GM19025 (cell line): ENCODE measurements at regions not wholly inside any gene's neighbourhood (a gene's known extent, or its start where the extent isn't known, plus 50 kb on each side); places are given as distances from the start of the nearest gene placed in this dataset.
"Not testable (repeated sequence)": the region's sequence is repeated elsewhere in the genome, so short reads cannot be mapped to it uniquely, and the experiment has no call there.

Source experiments
- ATAC-seq: cut with Tn5 transposase; IDR thresholded peaks from one replicate; pipeline ENCODE4 v1.9.1; 2021; ENCODE audit warnings: mild to moderate bottlenecking, low read depth, moderate library complexity; ENCODE audit not compliant: unreplicated experiment

- ATAC-seq: no peak
These were observed 188.0 kb upstream of the SLC24A3 start for GRCh38 chr20:19024296-19025035.

GRCh38 chr20:19025430-19026120, 186.9 kb upstream of the SLC24A3 start:
- peak; percentile 18 for ATAC-seq

- ATAC-seq: peak; percentile 78
These were observed 186.1 kb upstream of the SLC24A3 start for GRCh38 chr20:19026121-19026878.

- no peak for ATAC-seq
These were observed 185.4 kb upstream of the SLC24A3 start for GRCh38 chr20:19026901-19027644.

- no peak for ATAC-seq
These were observed 184.5 kb upstream of the SLC24A3 start for GRCh38 chr20:19027971-19028370.

GRCh38 chr20:19041787-19042186, 170.7 kb upstream of the SLC24A3 start:
- ATAC-seq: no peak

- ATAC-seq: no peak
These were observed 167.1 kb upstream of the SLC24A3 start for GRCh38 chr20:19045371-19045770.

GRCh38 chr20:19047040-19047950, 165.1 kb upstream of the SLC24A3 start:
- no peak for ATAC-seq

- ATAC-seq: no peak
These were observed 164.5 kb upstream of the SLC24A3 start for GRCh38 chr20:19047951-19048296.

GRCh38 chr20:19048995-19049501, 163.4 kb upstream of the SLC24A3 start:
- ATAC-seq: no peak

- no peak for ATAC-seq
These were observed 162.9 kb upstream of the SLC24A3 start for GRCh38 chr20:19049514-19049913.

GRCh38 chr20:19056909-19057308, 155.5 kb upstream of the SLC24A3 start:
- no peak for ATAC-seq

GRCh38 chr20:19064788-19065187, 147.7 kb upstream of the SLC24A3 start:
- not testable (repeated sequence) for ATAC-seq

GRCh38 chr20:19067986-19068385, 144.5 kb upstream of the SLC24A3 start:
- no peak for ATAC-seq

- ATAC-seq: no peak
These were observed 142.4 kb upstream of the SLC24A3 start for GRCh38 chr20:19070026-19070425.

- peak; percentile 38 for ATAC-seq
These were observed 141.6 kb upstream of the SLC24A3 start for GRCh38 chr20:19070681-19071445.

- peak; percentile 26 for ATAC-seq
These were observed 141.1 kb upstream of the SLC24A3 start for GRCh38 chr20:19071446-19071725.

- no peak for ATAC-seq
These were observed 140.4 kb upstream of the SLC24A3 start for GRCh38 chr20:19071902-19072498.

- ATAC-seq: no peak
These were observed 139.5 kb upstream of the SLC24A3 start for GRCh38 chr20:19072988-19073387.
